Renal cortex interstitium (tissue), 11 donors: ENCODE measurements at regions not wholly inside any gene's neighbourhood (a gene's known extent, or its start where the extent isn't known, plus 50 kb on each side); places are given as distances from the start of the nearest gene placed in this dataset.
"Not testable (repeated sequence)": the region's sequence is repeated elsewhere in the genome, so short reads cannot be mapped to it uniquely, and the experiment has no call there.

Experiments used
- DNase-seq, 11 donors: peaks; one replicate each; pipeline ENCODE4 v3.0.0-alpha.2; 2013; ENCODE audit warnings: low read depth in 9 of 11, low spot score in 4 of 11; ENCODE audit errors: extremely low read depth in 1 of 11

GRCh38 chr2:91742973-91743490, 3051.6 kb downstream of the RPIA start:
- not testable (repeated sequence) for DNase-seq

- DNase-seq: not testable (repeated sequence)
Measured at GRCh38 chr2:91743910-91744309, 3052.4 kb downstream of the RPIA start.

GRCh38 chr2:91744700-91745141, 3053.2 kb downstream of the RPIA start:
- not testable (repeated sequence) for DNase-seq

GRCh38 chr2:91748902-91749301, 3057.4 kb downstream of the RPIA start:
- no peak for DNase-seq

GRCh38 chr2:91749665-91750064, 3058.2 kb downstream of the RPIA start:
- not testable (repeated sequence) for DNase-seq

- DNase-seq: not testable (repeated sequence)
Measured at GRCh38 chr2:91759361-91759941, 3068.0 kb downstream of the RPIA start.

- DNase-seq: not testable (repeated sequence)
Measured at GRCh38 chr2:91760672-91761071, 3069.2 kb downstream of the RPIA start.

- not testable (repeated sequence) for DNase-seq
Measured at GRCh38 chr2:91762312-91762711, 3070.8 kb downstream of the RPIA start.

GRCh38 chr2:91763710-91764109, 3072.2 kb downstream of the RPIA start:
- DNase-seq: not testable (repeated sequence)

GRCh38 chr2:91764581-91765002, 3073.1 kb downstream of the RPIA start:
- peak in 5 of 11 donors; percentile 0 to 25 (median 9) for DNase-seq

GRCh38 chr2:91765018-91765754, 3073.7 kb downstream of the RPIA start:
- not testable (repeated sequence) for DNase-seq

- DNase-seq: not testable (repeated sequence)
Measured at GRCh38 chr2:91766349-91767048, 3075.0 kb downstream of the RPIA start.

GRCh38 chr2:91768301-91768700, 3076.8 kb downstream of the RPIA start:
- DNase-seq: not testable (repeated sequence)

- DNase-seq: not testable (repeated sequence)
Measured at GRCh38 chr2:91768997-91769396, 3077.5 kb downstream of the RPIA start.

GRCh38 chr2:91770046-91770575, 3078.6 kb downstream of the RPIA start:
- DNase-seq: not testable (repeated sequence)

GRCh38 chr2:91771604-91772003, 3080.1 kb downstream of the RPIA start:
- not testable (repeated sequence) for DNase-seq

- not testable (repeated sequence) for DNase-seq
Measured at GRCh38 chr2:91772240-91772937, 3080.9 kb downstream of the RPIA start.

GRCh38 chr2:91773810-91774209, 3082.3 kb downstream of the RPIA start:
- DNase-seq: not testable (repeated sequence)

GRCh38 chr2:91775193-91775592, 3083.7 kb downstream of the RPIA start:
- not testable (repeated sequence) for DNase-seq
